Breast epithelium (tissue), 3 donors: ENCODE measurements at regions not wholly inside any gene's neighbourhood (a gene's known extent, or its start where the extent isn't known, plus 50 kb on each side); places are given as distances from the start of the nearest gene placed in this dataset.

Experiments used
- CTCF ChIP-seq, 3 donors: fragments of 450-650 bp; IDR thresholded peaks; one replicate each; pipeline ENCODE4 v1.5.1; 2016 to 2017; ENCODE audit warnings: antibody characterized with exemption in 3 of 3, mild to moderate bottlenecking in 3 of 3, moderate library complexity in 3 of 3
- POLR2A ChIP-seq: fragments of 450-650 bp; IDR thresholded peaks from one replicate; pipeline ENCODE4 v1.6.1; 2016; ENCODE audit warnings: antibody characterized with exemption, mild to moderate bottlenecking, moderate library complexity
- POLR2AphosphoS5 ChIP-seq, 3 donors: sonication (generic); formaldehyde crosslinking; IDR thresholded peaks; one replicate each; pipeline ENCODE4 v1.6.1; 2017; ENCODE audit warnings: antibody characterized with exemption in 3 of 3

GRCh38 chr16:86062271-86062965, 163.5 kb downstream of the IRF8 start:
- TF ChIP-seq CTCF (IDR thresholded peaks at IDR 0.05) (no peak), POLR2AphosphoS5 (IDR thresholded peaks at IDR 0.05) (no peak), POLR2A (no peak)
